Activated naive CD8-positive, alpha-beta T cell (primary cell): ENCODE measurements at regions not wholly inside any gene's neighbourhood (a gene's known extent, or its start where the extent isn't known, plus 50 kb on each side); places are given as distances from the start of the nearest gene placed in this dataset.

ENCODE experiments used
- H3K27ac Mint-ChIP-seq: one replicate; pipeline ENCODE4 v1.8.0; 2021; ENCODE audit warnings: mixed read lengths
- H3K27me3 Mint-ChIP-seq: one replicate; pipeline ENCODE4 v1.8.0; 2021; ENCODE audit warnings: mixed read lengths
- H3K36me3 Mint-ChIP-seq: one replicate; pipeline ENCODE4 v1.8.0; 2021; ENCODE audit warnings: mixed read lengths
- H3K4me1 Mint-ChIP-seq: one replicate; pipeline ENCODE4 v1.8.0; 2021; ENCODE audit warnings: low read depth, mixed read lengths
- H3K4me3 Mint-ChIP-seq: one replicate; pipeline ENCODE4 v1.8.0; 2021; ENCODE audit warnings: mild to moderate bottlenecking, mixed read lengths
- H3K9me3 Mint-ChIP-seq: one replicate; pipeline ENCODE4 v1.8.0; 2021; ENCODE audit warnings: low read depth, mixed read lengths

DNA sequence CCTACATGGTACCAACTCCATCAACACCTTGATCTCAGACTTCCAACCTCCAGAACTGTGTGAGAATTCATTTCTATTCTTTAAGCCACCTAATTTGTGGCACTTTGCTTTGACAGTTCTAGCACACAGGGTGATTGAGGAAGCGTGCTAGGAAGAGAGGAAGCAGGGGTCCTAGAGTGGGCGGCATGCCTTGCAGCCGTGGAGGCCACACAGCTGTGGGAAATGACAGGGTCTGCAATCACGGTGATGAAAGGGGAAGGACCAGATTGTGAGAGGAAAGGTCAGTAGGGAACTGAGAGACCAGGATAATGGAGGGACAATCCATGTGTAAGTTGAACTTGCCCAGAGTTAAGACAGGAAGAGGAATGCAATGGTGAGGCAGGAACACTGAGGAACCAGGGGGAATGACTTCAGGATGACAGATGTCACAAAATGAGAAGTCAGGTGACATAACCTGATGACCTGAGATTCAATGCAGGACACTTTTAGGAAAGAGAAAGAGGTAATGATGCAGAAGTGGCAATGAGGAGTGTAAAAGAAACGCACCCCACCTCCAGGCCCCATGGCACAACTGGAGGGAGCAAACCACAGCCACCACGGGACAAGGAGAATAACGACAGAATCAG lies 87.3 kb upstream of the PIK3CG start:
- peak overlapping the region; percentile 67 for H3K27ac Mint-ChIP-seq
- H3K9me3 Mint-ChIP-seq: peaks cover 4% of the 10 kb centered on the region
- no peaks in the 10 kb centered on the region for H3K36me3 Mint-ChIP-seq
- no peaks in the 10 kb centered on the region for H3K27me3 Mint-ChIP-seq
- peaks cover 37% of the 10 kb centered on the region for H3K4me1 Mint-ChIP-seq
- no peak overlapping the region for H3K4me3 Mint-ChIP-seq

DNA sequence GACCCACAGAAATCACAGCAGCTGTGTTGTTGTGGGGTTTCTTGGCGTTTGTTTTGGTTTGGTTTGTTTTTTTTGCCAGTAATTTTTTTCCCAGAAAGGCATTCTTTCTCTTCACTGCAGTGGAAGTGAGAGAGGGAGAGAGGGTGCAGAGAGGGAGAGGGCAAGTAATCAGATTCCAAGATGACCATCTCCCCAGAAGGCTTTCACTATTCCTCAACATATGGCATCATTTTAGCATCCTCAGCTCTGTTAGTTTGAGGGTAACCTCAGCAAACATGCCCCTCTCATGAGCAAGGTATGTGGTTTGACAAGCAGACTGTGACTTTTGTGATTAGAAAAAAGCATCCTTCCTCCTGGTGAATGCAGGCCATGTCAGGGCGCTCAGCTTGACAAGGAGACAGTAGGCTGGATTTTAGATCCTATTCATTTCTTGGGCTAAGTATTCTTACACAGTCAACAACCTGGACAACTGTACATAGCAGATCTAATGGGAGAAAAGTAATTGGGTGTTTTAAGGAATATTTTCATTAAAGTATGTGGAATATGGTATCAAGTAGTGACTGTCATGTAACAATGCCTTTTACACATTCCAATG lies 86.3 kb upstream of the PIK3CG start:
- H3K4me1 Mint-ChIP-seq: peaks cover 30% of the 10 kb centered on the region
- no peaks in the 10 kb centered on the region for H3K9me3 Mint-ChIP-seq
- no peaks in the 10 kb centered on the region for H3K27me3 Mint-ChIP-seq
- H3K4me3 Mint-ChIP-seq: no peak overlapping the region
- no peaks in the 10 kb centered on the region for H3K36me3 Mint-ChIP-seq
- no peak overlapping the region for H3K27ac Mint-ChIP-seq

DNA sequence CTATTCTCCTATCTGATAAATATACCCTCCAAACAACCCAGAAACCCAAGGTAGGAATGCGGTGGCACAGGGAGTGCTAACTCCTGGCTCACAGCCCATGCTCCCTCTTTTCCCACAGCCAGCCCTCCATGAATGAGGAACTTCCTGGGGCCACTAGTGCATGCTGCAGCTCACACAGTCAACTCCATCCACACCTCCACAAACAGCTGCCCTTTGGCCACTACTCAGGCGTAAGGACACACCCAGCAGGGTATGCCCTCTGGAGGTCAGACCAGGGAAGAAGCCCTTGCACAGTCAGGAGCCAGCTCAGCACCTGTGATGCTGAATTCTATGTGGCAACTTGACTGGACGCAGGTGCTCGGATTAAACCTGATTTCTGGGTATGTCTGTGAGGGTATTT lies 85.2 kb upstream of the PIK3CG start:
- Mint-ChIP-seq H3K4me3 (no peak overlapping the region), H3K4me1 (peaks cover 20% of the 10 kb centered on the region)

DNA sequence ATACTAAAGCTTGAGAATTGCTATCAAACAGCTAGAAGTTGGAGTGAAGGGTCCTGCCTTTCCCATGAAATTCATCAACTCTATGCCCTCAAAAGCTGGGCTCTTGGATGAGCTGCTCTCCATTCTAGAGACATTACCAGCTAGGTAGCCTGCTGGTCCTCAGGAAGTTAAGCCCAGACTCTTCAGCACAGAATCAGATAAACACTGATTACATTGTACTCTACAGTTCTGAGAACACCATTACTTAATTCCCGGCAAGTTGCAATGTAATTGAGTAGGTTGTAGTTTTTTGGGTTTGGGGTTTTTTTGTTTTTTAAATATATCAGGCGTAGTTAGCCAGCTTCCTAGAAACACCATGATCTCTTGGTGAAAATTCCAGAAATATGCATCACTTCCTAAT lies 84.1 kb upstream of the PIK3CG start:
- H3K27me3 Mint-ChIP-seq: no peaks in the 10 kb centered on the region
- H3K4me3 Mint-ChIP-seq: no peak overlapping the region
- H3K27ac Mint-ChIP-seq: no peak overlapping the region
- peaks cover 11% of the 10 kb centered on the region for H3K4me1 Mint-ChIP-seq
- no peaks in the 10 kb centered on the region for H3K9me3 Mint-ChIP-seq
- H3K36me3 Mint-ChIP-seq: no peaks in the 10 kb centered on the region

More for the DNA sequence above, 85.2 kb upstream of the PIK3CG start:
- no peaks in the 10 kb centered on the region for H3K27me3 Mint-ChIP-seq
- H3K36me3 Mint-ChIP-seq: no peaks in the 10 kb centered on the region
- no peak overlapping the region for H3K27ac Mint-ChIP-seq
- no peaks in the 10 kb centered on the region for H3K9me3 Mint-ChIP-seq

DNA sequence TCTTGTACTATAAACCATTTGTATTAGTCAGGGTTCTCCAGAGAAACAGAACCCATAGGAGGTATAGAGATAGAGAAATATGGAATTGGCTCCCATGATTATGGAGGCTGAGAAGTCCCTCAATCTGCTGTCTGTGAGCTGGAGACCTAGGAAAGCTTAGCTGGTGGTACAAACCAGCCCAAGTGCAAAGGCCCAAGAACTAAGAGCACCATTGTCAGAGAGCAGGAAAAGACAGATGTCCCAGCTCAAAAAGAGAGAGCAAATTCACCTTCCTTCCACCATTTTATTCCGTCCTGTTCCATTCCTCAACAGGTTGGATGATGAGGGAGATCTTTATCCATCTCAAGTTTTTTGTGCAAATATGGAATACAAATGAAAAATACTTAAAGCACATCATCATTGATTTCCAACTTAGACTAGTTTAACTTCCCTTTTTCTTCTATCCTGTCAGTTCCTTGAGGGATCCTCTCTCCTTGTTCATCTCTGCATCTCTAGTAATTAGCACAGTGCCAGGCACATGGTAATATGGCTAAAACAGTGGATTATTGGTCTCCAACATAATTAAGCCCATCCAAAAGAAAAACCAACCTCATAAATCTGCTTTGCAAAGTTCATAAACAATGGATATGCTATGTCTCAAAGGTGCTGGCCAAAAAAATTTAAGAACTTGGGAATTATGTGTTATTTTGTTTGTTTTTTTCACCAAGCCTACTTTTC lies 83.1 kb upstream of the PIK3CG start:
- no peak overlapping the region for H3K4me3 Mint-ChIP-seq
- H3K4me1 Mint-ChIP-seq: peaks cover 4% of the 10 kb centered on the region
- H3K36me3 Mint-ChIP-seq: no peaks in the 10 kb centered on the region
- H3K27ac Mint-ChIP-seq: no peak overlapping the region
- no peaks in the 10 kb centered on the region for H3K9me3 Mint-ChIP-seq
- no peaks in the 10 kb centered on the region for H3K27me3 Mint-ChIP-seq

DNA sequence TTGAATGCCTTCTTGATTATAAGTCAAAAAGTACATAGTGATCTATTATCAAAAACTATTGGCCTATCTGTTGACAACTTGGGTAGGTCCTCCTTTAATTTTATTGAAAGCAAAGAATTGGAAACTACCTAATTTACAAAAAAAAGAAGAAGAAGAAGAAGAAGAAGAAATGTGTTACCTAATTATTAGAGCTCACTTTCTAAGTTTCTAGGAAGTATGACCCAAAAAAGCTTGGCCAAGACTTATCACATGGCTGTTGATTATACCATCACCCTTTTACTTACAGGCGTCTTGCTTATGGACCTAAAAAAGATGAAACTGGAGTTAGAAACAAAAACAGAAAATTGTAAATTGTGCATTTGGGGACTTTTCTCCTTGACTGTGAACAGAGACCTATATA lies 81.8 kb upstream of the PIK3CG start:
- no peaks in the 10 kb centered on the region for H3K9me3 Mint-ChIP-seq
- no peak overlapping the region for H3K4me3 Mint-ChIP-seq
- H3K4me1 Mint-ChIP-seq: peaks cover 2% of the 10 kb centered on the region
- H3K36me3 Mint-ChIP-seq: no peaks in the 10 kb centered on the region
- no peak overlapping the region for H3K27ac Mint-ChIP-seq
- no peaks in the 10 kb centered on the region for H3K27me3 Mint-ChIP-seq

DNA sequence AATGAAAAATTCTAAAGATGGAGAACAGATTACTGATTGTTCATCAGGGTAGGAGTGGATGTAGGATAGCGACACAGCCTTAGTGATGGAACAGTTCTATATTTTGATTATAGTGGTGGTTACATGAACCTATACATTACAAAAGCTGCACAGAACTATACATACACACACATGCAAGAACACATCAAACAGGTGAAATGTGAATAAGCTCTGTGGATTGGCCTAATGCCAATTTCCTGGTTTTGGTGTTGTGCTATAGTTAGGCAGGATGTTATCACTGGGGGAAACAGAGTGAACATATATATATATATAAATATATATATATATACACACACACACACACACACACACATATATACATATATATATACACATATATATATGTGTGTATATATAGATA lies 76.4 kb upstream of the PIK3CG start:
- Mint-ChIP-seq H3K4me3 (no peak overlapping the region), H3K36me3 (no peaks in the 10 kb centered on the region), H3K27ac (no peak overlapping the region), H3K27me3 (no peaks in the 10 kb centered on the region), H3K4me1 (peaks cover 5% of the 10 kb centered on the region), H3K9me3 (no peaks in the 10 kb centered on the region)

DNA sequence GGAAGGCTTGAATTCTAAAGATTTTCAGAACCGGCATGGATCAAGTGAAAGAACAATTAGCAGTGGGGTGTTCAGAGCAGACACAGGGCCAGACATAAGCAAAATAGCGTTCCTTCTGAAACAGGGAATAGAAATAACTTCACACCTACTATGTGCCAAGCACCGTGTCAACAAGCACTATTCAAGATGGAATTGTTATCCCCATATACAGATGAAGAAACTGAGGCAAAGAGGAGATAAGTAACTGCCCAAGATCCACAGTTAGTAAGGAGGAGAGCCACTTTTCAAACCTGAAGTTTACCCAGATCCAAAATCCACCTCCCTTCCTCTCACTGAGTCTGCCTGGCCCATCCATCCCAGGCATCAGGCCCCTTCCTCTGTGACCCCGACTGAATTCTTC lies 73.6 kb upstream of the PIK3CG start:
- Mint-ChIP-seq H3K9me3 (no peaks in the 10 kb centered on the region), H3K36me3 (no peaks in the 10 kb centered on the region), H3K27ac (peak overlapping the region; percentile 16), H3K4me3 (no peak overlapping the region), H3K27me3 (no peaks in the 10 kb centered on the region), H3K4me1 (peaks cover 5% of the 10 kb centered on the region)

DNA sequence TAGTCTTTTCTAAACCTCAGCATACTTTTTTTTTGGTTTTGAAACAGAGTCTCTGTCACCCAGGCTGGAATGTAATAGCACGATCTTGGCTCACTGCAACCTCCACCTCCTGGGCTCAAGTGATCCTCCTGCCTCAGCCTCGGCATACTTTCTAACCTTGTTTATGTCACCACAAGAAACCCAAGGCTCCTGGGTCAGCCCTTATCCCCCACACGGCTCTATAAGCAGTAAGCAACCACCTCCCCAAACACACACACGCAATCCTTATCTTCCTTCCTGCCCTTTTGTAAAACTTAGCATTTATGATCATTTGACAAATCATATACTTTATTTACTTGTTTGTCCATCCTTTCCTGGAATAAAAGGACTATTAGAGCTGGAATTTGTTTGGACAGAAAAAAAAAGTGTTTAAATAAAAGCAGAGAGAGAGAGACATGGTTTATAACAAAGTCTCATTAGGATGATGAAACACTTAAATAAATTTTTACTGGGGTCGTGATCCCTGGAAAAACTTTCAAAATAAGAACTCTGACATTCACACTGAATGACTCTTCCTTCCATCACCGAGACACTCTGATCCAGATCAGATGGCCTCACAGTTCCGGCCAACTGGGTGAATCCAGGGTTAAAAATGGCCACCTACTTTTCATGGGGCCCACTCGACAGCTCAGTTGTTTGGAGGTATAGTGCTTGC lies 72.7 kb upstream of the PIK3CG start:
- no peaks in the 10 kb centered on the region for H3K36me3 Mint-ChIP-seq
- H3K27me3 Mint-ChIP-seq: no peaks in the 10 kb centered on the region
- no peak overlapping the region for H3K4me3 Mint-ChIP-seq
- H3K4me1 Mint-ChIP-seq: peaks cover 5% of the 10 kb centered on the region
- no peak overlapping the region for H3K27ac Mint-ChIP-seq
- H3K9me3 Mint-ChIP-seq: no peaks in the 10 kb centered on the region

DNA sequence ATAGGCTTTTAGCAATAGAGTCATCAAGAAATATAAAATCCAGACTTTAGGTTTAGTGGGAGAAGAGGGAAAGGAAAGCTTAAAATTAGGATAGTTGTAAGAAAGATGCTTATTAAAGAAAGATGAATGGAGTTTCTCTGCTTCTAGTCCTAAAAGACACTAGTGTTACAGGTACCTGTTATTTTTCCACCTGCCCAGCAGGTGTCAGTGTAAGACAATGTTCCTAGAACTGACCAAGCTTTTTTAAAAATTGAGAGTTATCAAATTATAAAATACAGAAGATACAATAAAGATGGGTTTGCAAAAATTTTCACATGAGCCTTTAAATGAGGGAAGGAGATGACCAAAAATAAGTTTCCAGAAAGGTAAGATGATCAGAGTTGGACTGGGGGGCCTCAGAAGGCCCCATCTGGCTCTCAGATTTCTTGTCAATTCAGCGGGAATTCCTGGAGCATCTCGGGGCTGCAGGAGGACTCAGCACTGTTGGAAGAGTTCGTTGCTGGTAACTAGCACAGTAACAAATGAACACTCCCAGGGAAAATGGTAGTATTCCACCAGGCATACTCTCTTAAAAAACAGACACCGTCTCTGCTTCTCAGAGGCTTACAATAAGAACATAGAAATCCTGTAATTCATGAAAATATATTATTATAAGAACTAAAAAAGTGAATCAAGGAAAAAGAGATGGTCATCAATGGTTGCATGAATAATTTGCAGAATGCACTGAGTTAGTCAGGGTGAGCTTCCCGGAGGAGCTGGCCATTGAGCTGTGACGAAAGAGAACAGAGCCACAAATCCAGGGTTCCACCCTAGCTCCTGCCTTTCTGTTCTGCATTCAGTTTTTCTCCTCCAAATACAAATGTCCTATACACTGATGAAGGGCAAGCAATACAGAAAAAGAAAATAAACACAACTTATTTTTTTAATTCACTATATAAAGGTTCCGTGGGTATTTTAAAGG lies 71.8 kb upstream of the PIK3CG start:
- Mint-ChIP-seq H3K4me3 (no peak overlapping the region), H3K36me3 (peaks cover 2% of the 10 kb centered on the region), H3K27me3 (no peaks in the 10 kb centered on the region), H3K27ac (peak overlapping the region; percentile 16), H3K9me3 (peaks cover 4% of the 10 kb centered on the region), H3K4me1 (peaks cover 3% of the 10 kb centered on the region)

DNA sequence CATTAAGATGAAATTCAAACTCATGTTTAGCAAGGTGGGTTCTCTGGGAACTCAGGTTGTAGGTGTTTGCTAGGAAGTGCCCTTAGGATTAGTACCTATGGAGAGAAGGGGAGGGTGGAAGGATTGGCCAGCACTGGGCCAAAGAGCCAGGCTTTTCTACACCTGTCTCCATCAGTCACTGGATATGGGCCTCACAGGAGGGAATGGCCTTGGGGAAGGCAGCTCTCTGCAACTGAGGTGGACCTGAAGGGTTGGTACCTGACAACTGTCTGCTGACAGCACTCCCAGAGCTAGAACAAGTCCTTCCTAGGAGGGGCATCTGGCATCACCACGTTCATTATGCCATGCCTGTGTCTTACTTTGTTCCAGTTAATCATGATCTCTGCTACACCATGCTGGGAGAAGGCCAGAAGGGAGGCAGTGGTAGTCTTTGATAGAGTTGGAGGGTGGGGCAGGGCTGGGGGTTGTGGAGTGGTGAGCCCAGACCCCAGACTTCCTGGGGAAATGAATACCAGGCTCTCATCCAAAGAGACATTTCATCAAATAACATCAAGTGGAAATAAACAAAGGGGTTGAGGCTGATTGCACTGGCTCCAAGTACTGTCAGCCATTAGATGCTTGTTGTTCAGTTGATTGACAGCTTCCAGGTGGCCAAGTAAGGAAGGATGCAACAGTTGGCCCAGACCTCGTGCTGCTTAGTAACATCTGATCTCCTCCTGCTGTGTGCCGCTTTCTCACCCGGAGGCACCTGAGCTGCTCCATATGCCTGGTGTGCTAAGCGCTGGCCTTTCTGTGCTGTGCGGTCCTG lies 70.6 kb upstream of the PIK3CG start:
- Mint-ChIP-seq H3K27me3 (no peaks in the 10 kb centered on the region), H3K4me3 (no peak overlapping the region), H3K4me1 (no peaks in the 10 kb centered on the region)

DNA sequence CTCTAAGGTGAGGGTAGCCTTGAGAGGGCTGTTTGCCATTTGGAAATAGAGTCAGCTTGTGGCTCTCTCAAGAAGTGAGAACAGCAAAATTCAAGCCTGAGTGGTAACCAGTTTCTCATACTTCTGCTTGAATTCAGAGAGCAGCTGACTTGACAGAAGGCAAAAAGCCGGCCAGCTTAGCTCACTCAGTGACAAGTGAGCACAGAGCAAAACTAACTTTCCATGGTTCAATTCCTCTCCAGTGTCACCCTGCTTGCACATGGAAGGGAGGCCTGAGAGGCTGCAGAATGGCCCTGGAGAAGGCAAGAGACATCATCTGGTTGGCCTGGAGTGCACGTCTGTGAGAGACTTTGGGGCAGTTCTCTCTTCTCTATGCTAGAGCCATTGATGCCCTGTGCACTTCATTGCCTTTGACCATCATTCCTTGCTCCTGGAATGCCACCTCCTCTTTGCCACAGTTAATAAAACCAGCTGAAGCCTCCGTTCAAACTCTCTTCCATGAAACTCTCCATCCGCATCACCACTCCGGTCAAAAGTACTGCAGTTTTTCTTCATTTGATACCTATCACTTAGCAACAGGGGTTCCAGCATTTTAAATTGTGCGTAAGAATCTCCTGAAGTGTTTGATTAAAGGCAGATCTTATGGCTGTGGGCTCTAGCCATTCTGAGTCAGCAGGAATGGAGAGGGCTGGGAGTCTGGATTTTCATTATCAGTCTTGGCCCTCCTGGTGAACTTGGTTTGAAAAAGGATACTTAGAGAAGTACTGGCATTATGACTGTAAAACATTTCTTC lies 69.8 kb upstream of the PIK3CG start:
- H3K27ac Mint-ChIP-seq: no peak overlapping the region
- no peaks in the 10 kb centered on the region for H3K4me1 Mint-ChIP-seq
- peaks cover 5% of the 10 kb centered on the region for H3K9me3 Mint-ChIP-seq
- peaks cover 2% of the 10 kb centered on the region for H3K36me3 Mint-ChIP-seq
- no peak overlapping the region for H3K4me3 Mint-ChIP-seq
- H3K27me3 Mint-ChIP-seq: no peaks in the 10 kb centered on the region

More for the DNA sequence above, 70.6 kb upstream of the PIK3CG start:
- peaks cover 5% of the 10 kb centered on the region for H3K9me3 Mint-ChIP-seq
- H3K36me3 Mint-ChIP-seq: peaks cover 2% of the 10 kb centered on the region
- H3K27ac Mint-ChIP-seq: no peak overlapping the region

DNA sequence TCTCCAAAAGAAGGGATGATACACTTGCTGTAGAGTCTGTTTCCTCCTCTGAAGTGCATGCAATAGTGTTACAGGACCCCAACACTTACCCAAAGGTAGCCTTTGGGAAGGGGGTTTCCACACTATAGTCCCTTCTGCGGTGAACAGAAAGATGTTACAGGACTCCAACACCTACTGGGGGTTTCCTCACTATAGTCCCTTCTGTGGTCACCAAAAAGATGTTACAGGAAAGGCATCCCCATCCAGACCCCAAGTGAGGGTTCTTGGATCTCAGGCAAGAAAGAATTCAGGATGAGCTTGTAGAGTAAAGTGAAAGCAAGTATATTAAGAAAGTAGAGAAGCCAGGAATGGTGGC lies 69.2 kb upstream of the PIK3CG start:
- Mint-ChIP-seq H3K4me1 (no peaks in the 10 kb centered on the region), H3K9me3 (peaks cover 5% of the 10 kb centered on the region), H3K4me3 (no peak overlapping the region), H3K27me3 (no peaks in the 10 kb centered on the region), H3K36me3 (peaks cover 2% of the 10 kb centered on the region), H3K27ac (no peak overlapping the region)
